ENCODE measurements at regions not wholly inside any gene's neighbourhood (a gene's known extent, or its start where the extent isn't known, plus 50 kb on each side); places are given as distances from the start of the nearest gene placed in this dataset.

GRCh38 chr9:95606489-95607350 lies 89.9 kb upstream of the PTCH1 start:
- Histone ChIP-seq H3K9me3 (no peaks in the 10 kb centered on the region), H3K4me3 (replicated peaks in 1 of 3) (no peak overlapping the region), H3K36me3 (no peaks in the 10 kb centered on the region), H3K27me3 (no peaks in the 10 kb centered on the region), H3K4me1 (no peaks in the 10 kb centered on the region), H3K27ac (no peak overlapping the region)
- intact Hi-C loops (cut with DNase I) = no loop called here
- TF ChIP-seq CTCF (IDR thresholded peaks at IDR 0.05) (no peak), POLR2A (IDR thresholded peaks at IDR 0.05) (no peak)
- DNase-seq = no peak
- 89 to 90% methylated on average over 19 of the region's 19 CpGs for WGBS, 2 donors

GRCh38 chr9:95605816-95606488 lies 89.2 kb upstream of the PTCH1 start:
- WGBS, 2 donors = 90 to 93% methylated on average over 10 of the region's 10 CpGs
- no peaks in the 10 kb centered on the region for H3K36me3 ChIP-seq
- intact Hi-C loops (cut with DNase I) = no loop called here
- no peak for TF ChIP-seq CTCF (IDR thresholded peaks at IDR 0.05)
- TF ChIP-seq POLR2A (IDR thresholded peaks at IDR 0.05) = no peak
- DNase-seq = no peak
- no peaks in the 10 kb centered on the region for H3K9me3 ChIP-seq
- H3K27ac ChIP-seq = no peak overlapping the region
- no peaks in the 10 kb centered on the region for H3K4me1 ChIP-seq
- no peaks in the 10 kb centered on the region for H3K27me3 ChIP-seq
- no peak overlapping the region for H3K4me3 ChIP-seq (replicated peaks in 1 of 3)

- Histone ChIP-seq H3K9me3 (no peaks in the 10 kb centered on the region), H3K27me3 (no peaks in the 10 kb centered on the region), H3K4me3 (replicated peaks in 1 of 3) (no peak overlapping the region), H3K36me3 (no peaks in the 10 kb centered on the region), H3K27ac (no peak overlapping the region), H3K4me1 (no peaks in the 10 kb centered on the region)
- WGBS, 2 donors = 59 to 80% methylated on average over 6 of the region's 6 CpGs
- intact Hi-C loops (cut with DNase I) = no loop called here
- DNase-seq = no peak
- TF ChIP-seq POLR2A (IDR thresholded peaks at IDR 0.05) (no peak), CTCF (IDR thresholded peaks at IDR 0.05) (no peak)
Observed at GRCh38 chr9:95605101-95605500, 88.3 kb upstream of the PTCH1 start.

GRCh38 chr9:95598236-95598635 lies 81.5 kb upstream of the PTCH1 start:
- H3K4me1 ChIP-seq = no peaks in the 10 kb centered on the region
- H3K4me3 ChIP-seq (replicated peaks in 1 of 3) = no peak overlapping the region
- H3K9me3 ChIP-seq = no peaks in the 10 kb centered on the region
- no peaks in the 10 kb centered on the region for H3K27me3 ChIP-seq
- H3K27ac ChIP-seq = no peak overlapping the region
- intact Hi-C loops (cut with DNase I) = no loop called here
- DNase-seq = no peak
- WGBS, 2 donors = 73 to 90% methylated on average over 2 of the region's 2 CpGs
- no peaks in the 10 kb centered on the region for H3K36me3 ChIP-seq
- no peak for TF ChIP-seq POLR2A (IDR thresholded peaks at IDR 0.05)
- no peak for TF ChIP-seq CTCF (IDR thresholded peaks at IDR 0.05)

- 91 to 95% methylated on average over 10 to 12 of the region's 15 CpGs for WGBS, 2 donors
- no peaks in the 10 kb centered on the region for H3K36me3 ChIP-seq
- no peak overlapping the region for H3K27ac ChIP-seq
- peak; percentile 9 to 15 for DNase-seq
- intact Hi-C loops (cut with DNase I) = no loop called here
- no peaks in the 10 kb centered on the region for H3K9me3 ChIP-seq
- no peaks in the 10 kb centered on the region for H3K4me1 ChIP-seq
- no peak overlapping the region for H3K4me3 ChIP-seq (replicated peaks in 1 of 3)
- H3K27me3 ChIP-seq = no peaks in the 10 kb centered on the region
- TF ChIP-seq POLR2A (IDR thresholded peaks at IDR 0.05) (no peak), CTCF (IDR thresholded peaks at IDR 0.05) (no peak)
Observed at GRCh38 chr9:95595721-95596295, 79.0 kb upstream of the PTCH1 start.
